NB4 (cell line): ENCODE measurements at regions not wholly inside any gene's neighbourhood (a gene's known extent, or its start where the extent isn't known, plus 50 kb on each side); places are given as distances from the start of the nearest gene placed in this dataset.

ENCODE experiments used
- DNase-seq: peaks from one replicate; pipeline ENCODE4 v3.0.0; 2010; ENCODE audit warnings: low read depth
- H3K4me3 ChIP-seq: one replicate; pipeline ENCODE4 v1.5.1; 2011; ENCODE audit warnings: mild to moderate bottlenecking, low read depth, low read length, moderate library complexity
- MAX ChIP-seq: IDR thresholded peaks from 2 replicates; pipeline ENCODE4 v1.6.1; 2011; ENCODE audit warnings: low read depth, low read length
- MYC ChIP-seq: IDR thresholded peaks from 2 replicates; pipeline ENCODE4 v1.6.1; 2011; ENCODE audit warnings: low read depth, low read length
- POLR2A ChIP-seq: IDR thresholded peaks from 2 replicates; pipeline ENCODE4 v1.6.1; 2011; ENCODE audit warnings: mild to moderate bottlenecking; ENCODE audit not compliant: insufficient read length; ENCODE audit errors: extremely low read depth
- TF ChIP-seq, protein P1 (sequence below): IDR thresholded peaks from one replicate; pipeline ENCODE4 v1.5.1; 2012; ENCODE audit warnings: low read depth, low read length

DNA sequence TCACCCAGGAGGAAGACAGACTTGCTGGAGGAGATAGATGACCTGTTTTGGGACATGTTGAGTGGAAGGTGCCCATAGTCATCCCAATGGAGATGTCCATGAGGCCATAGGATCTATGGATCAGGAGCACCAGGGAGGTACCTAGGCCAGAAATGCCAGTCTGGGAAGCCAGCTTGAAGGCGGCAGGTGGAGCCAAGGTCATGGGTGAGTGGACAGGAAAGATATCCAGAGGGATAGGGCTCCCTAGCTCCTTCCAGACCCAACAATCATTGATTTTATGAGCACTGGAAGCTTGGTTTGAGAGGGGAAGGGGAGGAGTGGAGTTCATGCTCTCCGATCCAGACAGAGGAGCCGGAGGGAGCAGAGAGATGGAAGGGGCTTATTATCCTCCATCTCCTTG lies 252.6 kb downstream of the CDK5RAP2 start:
- H3K4me3 ChIP-seq: no peak overlapping the region
- TF ChIP-seq POLR2A (no peak), MAX (no peak), MYC (no peak)
- TF ChIP-seq, protein P1, sequence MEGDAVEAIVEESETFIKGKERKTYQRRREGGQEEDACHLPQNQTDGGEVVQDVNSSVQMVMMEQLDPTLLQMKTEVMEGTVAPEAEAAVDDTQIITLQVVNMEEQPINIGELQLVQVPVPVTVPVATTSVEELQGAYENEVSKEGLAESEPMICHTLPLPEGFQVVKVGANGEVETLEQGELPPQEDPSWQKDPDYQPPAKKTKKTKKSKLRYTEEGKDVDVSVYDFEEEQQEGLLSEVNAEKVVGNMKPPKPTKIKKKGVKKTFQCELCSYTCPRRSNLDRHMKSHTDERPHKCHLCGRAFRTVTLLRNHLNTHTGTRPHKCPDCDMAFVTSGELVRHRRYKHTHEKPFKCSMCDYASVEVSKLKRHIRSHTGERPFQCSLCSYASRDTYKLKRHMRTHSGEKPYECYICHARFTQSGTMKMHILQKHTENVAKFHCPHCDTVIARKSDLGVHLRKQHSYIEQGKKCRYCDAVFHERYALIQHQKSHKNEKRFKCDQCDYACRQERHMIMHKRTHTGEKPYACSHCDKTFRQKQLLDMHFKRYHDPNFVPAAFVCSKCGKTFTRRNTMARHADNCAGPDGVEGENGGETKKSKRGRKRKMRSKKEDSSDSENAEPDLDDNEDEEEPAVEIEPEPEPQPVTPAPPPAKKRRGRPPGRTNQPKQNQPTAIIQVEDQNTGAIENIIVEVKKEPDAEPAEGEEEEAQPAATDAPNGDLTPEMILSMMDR: no peak
- no peak for DNase-seq

- no peak for TF ChIP-seq POLR2A
- no peak for TF ChIP-seq MYC
- TF ChIP-seq, protein P1: no peak
- no peak for TF ChIP-seq MAX
- H3K4me3 ChIP-seq: no peak overlapping the region
- DNase-seq: no peak
These were observed 253.8 kb downstream of the CDK5RAP2 start for GRCh38 chr9:120326049-120326693.

DNA sequence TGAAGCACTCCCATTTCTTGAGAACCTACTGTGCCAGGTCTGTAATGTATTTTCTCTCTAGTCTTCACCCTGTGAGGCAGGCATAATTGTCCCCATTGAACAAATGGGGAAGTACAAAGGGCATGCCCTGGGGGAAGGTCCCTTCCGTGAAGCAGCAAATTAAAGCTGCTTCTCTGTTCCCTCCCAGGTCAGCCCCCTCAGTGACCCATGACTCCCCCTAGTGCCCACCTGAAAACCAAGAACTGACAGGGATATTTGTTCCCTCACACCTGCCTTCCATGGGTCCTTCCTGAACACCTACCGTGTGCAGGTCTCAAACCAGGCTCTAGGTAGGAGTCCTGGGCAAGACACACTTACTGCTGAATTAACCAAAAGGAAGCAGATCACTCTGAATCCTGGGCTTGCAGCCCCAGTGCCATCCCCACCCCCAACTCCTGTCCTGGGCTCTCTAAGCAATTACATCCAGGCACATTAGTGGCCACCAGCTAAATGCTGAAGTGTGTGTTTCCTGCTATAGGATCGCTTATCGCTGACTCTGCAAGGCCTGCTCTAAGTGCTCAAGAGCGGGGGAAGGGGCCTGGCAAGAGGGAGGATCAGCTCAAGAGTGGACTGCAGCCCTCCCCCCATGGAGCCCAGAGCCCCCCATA lies 254.8 kb downstream of the CDK5RAP2 start:
- peak; percentile 51 for DNase-seq
- no peak overlapping the region for H3K4me3 ChIP-seq
- TF ChIP-seq, protein P1: peak; percentile 41
- TF ChIP-seq MYC (no peak), MAX (no peak), POLR2A (no peak)

GRCh38 chr9:120324461-120324860 lies 255.5 kb downstream of the CDK5RAP2 start:
- no peak for TF ChIP-seq POLR2A
- no peak for TF ChIP-seq MYC
- no peak for TF ChIP-seq MAX
- TF ChIP-seq, protein P1: no peak
- DNase-seq: no peak

DNA sequence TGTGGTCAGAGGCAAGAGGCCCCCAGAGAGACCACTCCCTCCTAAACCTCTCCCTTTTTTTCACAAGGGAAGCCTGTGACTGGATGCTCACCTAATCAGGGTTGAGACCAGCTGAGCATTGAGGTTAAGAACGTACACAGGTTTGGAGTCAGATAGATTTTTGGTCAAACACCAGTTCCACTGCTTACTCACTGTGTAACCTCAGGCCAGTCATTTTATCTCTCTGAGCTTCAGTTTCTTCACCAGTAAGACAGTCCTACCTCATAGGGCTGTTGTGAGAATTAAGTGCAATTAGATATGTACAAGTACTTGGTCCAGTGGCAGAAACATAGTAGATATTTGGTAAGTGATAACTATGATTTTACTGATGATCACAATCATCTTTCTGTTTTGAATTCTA lies 256.8 kb downstream of the CDK5RAP2 start:
- no peak overlapping the region for H3K4me3 ChIP-seq
- no peak for DNase-seq
- TF ChIP-seq, protein P1: no peak

More at GRCh38 chr9:120324461-120324860, 255.5 kb downstream of the CDK5RAP2 start:
- H3K4me3 ChIP-seq: no peak overlapping the region

- DNase-seq: no peak
- no peak overlapping the region for H3K4me3 ChIP-seq
- TF ChIP-seq, protein P1: no peak
- no peak for TF ChIP-seq MYC
- TF ChIP-seq MAX: no peak
- no peak for TF ChIP-seq POLR2A
These were observed 260.5 kb downstream of the CDK5RAP2 start for GRCh38 chr9:120319452-120319851.
